Neuron (in vitro differentiated cells): ENCODE measurements at regions not wholly inside any gene's neighbourhood (a gene's known extent, or its start where the extent isn't known, plus 50 kb on each side); places are given as distances from the start of the nearest gene placed in this dataset.

ENCODE experiments used
- H2AFZ ChIP-seq: one replicate; pipeline ENCODE4 v1.6.1; 2013; ENCODE audit warnings: low read depth, mild to moderate bottlenecking, inconsistent platforms, low read length, moderate library complexity
- H3K27me3 ChIP-seq: one replicate; pipeline ENCODE4 v1.6.1; 2013; ENCODE audit warnings: low read length; ENCODE audit not compliant: insufficient read depth
- H3K36me3 ChIP-seq: one replicate; pipeline ENCODE4 v1.6.1; 2013; ENCODE audit warnings: low read length; ENCODE audit not compliant: insufficient read depth
- H3K4me1 ChIP-seq: one replicate; pipeline ENCODE4 v1.6.1; 2013; ENCODE audit warnings: low read length; ENCODE audit not compliant: insufficient read depth
- H3K4me3 ChIP-seq: 2 replicates; pipeline ENCODE4 v1.5.1; 2013; ENCODE audit warnings: mild to moderate bottlenecking, low read length, moderate library complexity
- H3K9me3 ChIP-seq: one replicate; pipeline ENCODE4 v1.6.1; 2013; ENCODE audit warnings: low read length

DNA sequence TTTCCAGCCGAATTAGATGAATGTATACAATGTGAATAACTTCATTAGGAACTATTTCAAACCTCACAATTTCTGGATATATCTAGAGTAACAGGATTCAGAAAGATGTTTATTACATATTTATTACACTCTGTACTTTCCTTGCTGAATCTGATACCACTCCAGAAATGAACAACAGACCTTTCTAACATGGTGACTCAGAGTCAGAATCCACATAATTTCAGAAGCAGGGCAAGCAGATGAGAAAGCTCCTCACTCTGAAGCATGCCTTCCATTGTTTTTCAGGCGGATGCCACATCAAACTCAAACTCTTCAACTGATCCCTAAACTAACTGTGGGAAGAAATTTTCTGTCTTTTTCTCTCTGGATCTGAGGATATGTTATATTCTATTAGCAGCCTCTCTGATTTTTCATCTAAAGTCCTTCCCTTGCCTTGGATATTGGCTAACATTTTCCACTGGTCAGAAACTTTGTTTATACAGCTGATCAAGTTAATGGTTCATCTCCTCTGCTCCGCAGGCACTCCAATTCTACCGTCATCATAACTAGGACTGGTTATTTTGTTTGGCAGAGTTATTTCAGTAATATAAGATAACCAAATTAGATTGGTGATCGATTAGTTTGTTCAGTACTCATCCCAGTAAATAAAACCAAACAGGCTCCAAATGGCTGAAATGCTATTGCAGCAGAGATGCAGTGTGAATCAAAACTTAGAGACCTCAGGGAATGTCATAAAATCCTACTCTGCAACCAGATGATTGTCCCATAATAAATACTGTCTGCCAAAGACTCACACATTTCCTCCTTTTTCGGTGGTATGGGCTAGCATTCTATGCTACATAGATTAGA, 556.0 kb downstream of the EBF1 start:
- no peaks in the 10 kb centered on the region for H3K4me1 ChIP-seq
- H3K9me3 ChIP-seq = no peaks in the 10 kb centered on the region

GRCh38 chr5:158541536-158542297, 558.0 kb downstream of the EBF1 start:
- Histone ChIP-seq H2AFZ (no peak overlapping the region), H3K4me1 (no peaks in the 10 kb centered on the region), H3K27me3 (no peaks in the 10 kb centered on the region), H3K36me3 (no peaks in the 10 kb centered on the region), H3K9me3 (no peaks in the 10 kb centered on the region), H3K4me3 (no peak overlapping the region)

More for the DNA sequence above, 556.0 kb downstream of the EBF1 start:
- Histone ChIP-seq H3K4me3 (no peak overlapping the region), H3K36me3 (no peaks in the 10 kb centered on the region), H3K27me3 (no peaks in the 10 kb centered on the region), H2AFZ (no peak overlapping the region)

- Histone ChIP-seq H3K9me3 (no peaks in the 10 kb centered on the region), H3K4me1 (no peaks in the 10 kb centered on the region), H3K4me3 (no peak overlapping the region)
Observed at GRCh38 chr5:158538506-158539074, 561.1 kb downstream of the EBF1 start.

DNA sequence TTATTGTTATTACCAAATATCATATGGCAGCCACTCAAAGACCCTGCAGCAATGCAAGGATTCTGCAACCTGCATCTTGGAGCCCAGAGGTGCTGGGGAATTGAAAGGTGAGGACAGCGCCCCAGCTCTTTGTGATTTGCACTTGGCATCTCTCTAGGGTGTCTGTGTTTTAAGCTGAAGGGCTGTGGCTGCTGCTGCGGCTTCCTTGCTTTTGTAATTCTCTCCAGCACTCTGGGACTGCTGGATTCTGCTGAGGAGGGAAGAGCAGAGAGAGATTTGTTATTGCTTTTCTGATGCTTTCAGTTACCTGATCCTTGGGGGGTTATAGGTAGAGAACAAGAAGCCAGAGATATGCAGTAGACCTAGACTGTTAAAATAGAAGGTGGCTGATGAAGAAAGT, 562.4 kb downstream of the EBF1 start:
- Histone ChIP-seq H3K36me3 (no peaks in the 10 kb centered on the region), H3K27me3 (no peaks in the 10 kb centered on the region), H2AFZ (no peak overlapping the region), H3K4me1 (no peaks in the 10 kb centered on the region), H3K4me3 (no peak overlapping the region), H3K9me3 (no peaks in the 10 kb centered on the region)

More at GRCh38 chr5:158538506-158539074, 561.1 kb downstream of the EBF1 start:
- Histone ChIP-seq H3K36me3 (no peaks in the 10 kb centered on the region), H3K27me3 (no peaks in the 10 kb centered on the region), H2AFZ (no peak overlapping the region)

- H2AFZ ChIP-seq = no peak overlapping the region
- H3K27me3 ChIP-seq = no peaks in the 10 kb centered on the region
- H3K4me1 ChIP-seq = peaks cover 9% of the 10 kb centered on the region
- H3K9me3 ChIP-seq = no peaks in the 10 kb centered on the region
- H3K36me3 ChIP-seq = no peaks in the 10 kb centered on the region
- no peak overlapping the region for H3K4me3 ChIP-seq
Observed at GRCh38 chr5:158534203-158534602, 565.5 kb downstream of the EBF1 start.

DNA sequence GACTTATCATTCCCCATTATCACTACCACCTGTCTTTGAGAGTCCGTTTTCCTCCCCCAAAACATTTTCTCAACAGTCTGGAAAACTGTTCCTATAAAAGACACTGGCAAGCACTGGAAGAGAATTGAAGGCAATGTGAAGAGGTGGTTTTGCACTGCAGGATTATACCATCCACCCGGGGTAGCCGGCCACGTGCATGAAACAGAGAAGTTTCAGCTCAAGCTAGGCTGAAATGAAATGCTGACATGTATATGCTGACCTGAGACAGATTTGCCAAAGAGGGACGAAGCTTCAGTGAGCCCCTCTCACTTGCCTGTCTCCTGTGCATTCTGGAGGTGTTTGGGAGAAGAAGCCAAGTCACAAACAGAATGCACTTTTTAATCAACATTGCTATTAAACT, 567.0 kb downstream of the EBF1 start:
- Histone ChIP-seq H3K27me3 (no peaks in the 10 kb centered on the region), H3K4me3 (no peak overlapping the region), H2AFZ (no peak overlapping the region), H3K9me3 (no peaks in the 10 kb centered on the region), H3K36me3 (no peaks in the 10 kb centered on the region), H3K4me1 (peaks cover 9% of the 10 kb centered on the region)

GRCh38 chr5:158531860-158532259, 567.9 kb downstream of the EBF1 start:
- peaks cover 9% of the 10 kb centered on the region for H3K4me1 ChIP-seq
- H3K36me3 ChIP-seq = no peaks in the 10 kb centered on the region
- H3K9me3 ChIP-seq = no peaks in the 10 kb centered on the region
- no peak overlapping the region for H3K4me3 ChIP-seq
- no peak overlapping the region for H2AFZ ChIP-seq
- no peaks in the 10 kb centered on the region for H3K27me3 ChIP-seq

GRCh38 chr5:158530115-158530514, 569.6 kb downstream of the EBF1 start:
- Histone ChIP-seq H3K27me3 (no peaks in the 10 kb centered on the region), H3K36me3 (no peaks in the 10 kb centered on the region), H3K4me3 (no peak overlapping the region), H3K4me1 (peaks cover 9% of the 10 kb centered on the region), H2AFZ (no peak overlapping the region), H3K9me3 (no peaks in the 10 kb centered on the region)

GRCh38 chr5:158529454-158529853, 570.3 kb downstream of the EBF1 start:
- Histone ChIP-seq H2AFZ (no peak overlapping the region), H3K4me3 (no peak overlapping the region), H3K36me3 (no peaks in the 10 kb centered on the region), H3K4me1 (peaks cover 9% of the 10 kb centered on the region), H3K9me3 (no peaks in the 10 kb centered on the region), H3K27me3 (no peaks in the 10 kb centered on the region)

DNA sequence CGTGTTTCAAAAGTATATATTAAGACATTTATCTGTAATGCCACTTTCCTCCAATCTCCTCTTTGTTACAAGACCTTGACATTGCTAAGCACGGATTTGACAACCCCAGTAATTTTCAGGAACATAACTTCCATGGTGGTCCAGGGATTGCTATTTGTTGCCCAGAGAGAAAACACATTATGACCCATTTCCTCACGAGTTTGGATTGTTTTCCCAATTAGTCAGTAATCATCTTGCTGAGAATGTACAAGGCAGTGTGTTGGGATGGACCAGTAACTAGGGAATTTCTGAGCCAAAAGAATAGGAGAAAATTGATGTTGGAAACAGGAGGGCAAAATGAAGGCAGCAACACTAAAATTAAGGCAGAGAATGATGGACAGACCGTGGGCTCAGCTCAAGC, 574.1 kb downstream of the EBF1 start:
- Histone ChIP-seq H3K9me3 (no peaks in the 10 kb centered on the region), H3K4me3 (no peak overlapping the region), H3K36me3 (no peaks in the 10 kb centered on the region), H3K4me1 (peaks cover 2% of the 10 kb centered on the region), H2AFZ (no peak overlapping the region), H3K27me3 (no peaks in the 10 kb centered on the region)

DNA sequence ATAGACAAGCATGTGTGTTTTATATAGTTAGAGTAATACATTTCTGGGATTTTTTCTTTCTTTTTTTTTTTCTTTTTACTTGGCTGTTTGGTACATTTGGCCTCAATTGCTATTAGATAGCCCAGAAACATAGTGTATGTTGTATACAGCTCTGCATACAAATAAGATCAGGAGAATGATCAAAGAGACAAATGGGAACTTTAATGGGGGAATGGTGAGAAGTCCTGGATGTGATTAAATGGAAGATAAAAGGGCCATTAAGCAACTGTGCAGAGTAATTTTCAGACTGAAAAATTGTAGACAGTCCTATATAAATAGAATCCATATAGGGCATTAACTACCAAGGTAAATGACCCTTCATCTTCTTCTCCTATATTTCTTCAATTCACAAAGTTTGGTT, 575.6 kb downstream of the EBF1 start:
- Histone ChIP-seq H3K9me3 (no peaks in the 10 kb centered on the region), H3K36me3 (no peaks in the 10 kb centered on the region), H3K27me3 (no peaks in the 10 kb centered on the region), H2AFZ (no peak overlapping the region), H3K4me3 (no peak overlapping the region), H3K4me1 (no peaks in the 10 kb centered on the region)

GRCh38 chr5:158522776-158523175, 576.9 kb downstream of the EBF1 start:
- no peaks in the 10 kb centered on the region for H3K27me3 ChIP-seq
- no peaks in the 10 kb centered on the region for H3K4me1 ChIP-seq
- no peaks in the 10 kb centered on the region for H3K36me3 ChIP-seq
- no peaks in the 10 kb centered on the region for H3K9me3 ChIP-seq
- no peak overlapping the region for H3K4me3 ChIP-seq
- H2AFZ ChIP-seq = no peak overlapping the region

DNA sequence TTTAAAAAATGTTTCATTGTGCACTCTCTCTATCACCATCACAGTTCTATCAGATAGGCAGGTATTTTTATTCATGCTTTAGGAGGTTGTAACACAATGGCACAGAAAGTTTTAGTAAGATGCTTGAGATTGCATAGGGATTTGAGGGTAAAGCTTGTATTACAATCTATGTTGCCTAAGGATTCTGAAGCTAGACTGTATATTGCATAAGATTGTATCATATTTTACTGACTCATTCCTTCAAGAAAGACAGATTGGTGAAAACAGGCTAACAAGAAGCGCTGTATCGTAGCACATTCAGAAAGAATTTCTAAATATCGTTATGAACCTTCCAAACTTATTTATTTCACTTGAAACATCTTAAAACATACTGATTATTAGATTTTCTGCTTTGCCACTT, 577.7 kb downstream of the EBF1 start:
- H3K4me3 ChIP-seq = no peak overlapping the region
- no peaks in the 10 kb centered on the region for H3K27me3 ChIP-seq
- no peaks in the 10 kb centered on the region for H3K9me3 ChIP-seq
- H3K4me1 ChIP-seq = no peaks in the 10 kb centered on the region
- H3K36me3 ChIP-seq = no peaks in the 10 kb centered on the region
- H2AFZ ChIP-seq = no peak overlapping the region
